ENCODE measurements at regions not wholly inside any gene's neighbourhood (a gene's known extent, or its start where the extent isn't known, plus 50 kb on each side); places are given as distances from the start of the nearest gene placed in this dataset.
"Not testable (repeated sequence)": the region's sequence is repeated elsewhere in the genome, so short reads cannot be mapped to it uniquely, and the experiment has no call there.

DNA sequence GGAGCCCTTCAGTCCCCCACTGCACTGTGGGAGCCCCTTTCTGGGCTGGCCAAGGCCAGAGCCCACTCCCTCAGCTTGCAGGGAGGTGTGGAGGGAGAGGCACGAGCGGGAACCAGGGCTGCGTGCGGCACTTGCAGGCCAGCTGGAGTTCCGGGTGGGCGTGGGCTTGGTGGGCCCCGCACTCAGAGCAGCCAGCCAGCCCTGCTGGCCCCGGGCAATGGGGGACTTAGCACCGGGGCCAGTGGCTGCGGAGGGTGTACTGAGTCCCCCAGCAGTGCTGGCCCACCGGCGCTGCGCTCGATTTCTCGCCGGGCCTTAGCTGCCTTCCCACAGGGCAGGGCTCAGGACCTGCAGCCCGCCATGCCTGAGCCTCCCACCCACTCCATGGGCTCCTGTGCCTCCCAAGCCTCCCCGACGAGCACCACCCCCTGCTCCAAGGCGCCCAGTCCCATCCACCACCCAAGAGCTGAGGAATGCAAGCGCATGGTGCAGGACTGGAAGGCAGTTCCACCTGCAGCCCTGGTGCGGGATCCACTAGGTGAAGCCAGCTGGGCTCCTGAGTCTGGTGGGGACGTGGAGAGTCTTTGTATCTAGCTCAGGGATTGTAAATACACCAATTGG lies 776.2 kb downstream of the KCTD8 start:
- not testable (repeated sequence) for DNase-seq

GRCh38 chr4:43680421-43680820 lies 768.2 kb downstream of the KCTD8 start:
- DNase-seq, result no peak

DNA sequence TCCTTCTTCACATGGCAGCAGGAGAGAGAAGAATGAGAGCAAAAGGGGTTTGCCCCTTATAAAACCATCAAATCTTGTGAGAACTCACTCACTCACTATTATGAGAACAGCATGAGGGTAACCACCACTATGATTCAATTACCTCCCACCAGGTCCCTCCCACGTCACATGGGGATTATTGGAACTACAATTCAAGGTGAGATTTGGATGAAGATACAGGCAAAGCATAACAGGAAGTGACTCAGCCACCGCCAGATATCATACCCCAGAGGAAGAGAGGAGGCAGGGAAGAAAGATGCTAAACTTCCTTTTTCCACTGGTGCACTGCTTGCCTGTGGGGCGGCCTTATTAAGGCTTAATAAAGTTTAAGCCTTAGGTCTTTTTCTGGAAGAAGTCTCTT lies 766.1 kb downstream of the KCTD8 start:
- no peak for DNase-seq

DNA sequence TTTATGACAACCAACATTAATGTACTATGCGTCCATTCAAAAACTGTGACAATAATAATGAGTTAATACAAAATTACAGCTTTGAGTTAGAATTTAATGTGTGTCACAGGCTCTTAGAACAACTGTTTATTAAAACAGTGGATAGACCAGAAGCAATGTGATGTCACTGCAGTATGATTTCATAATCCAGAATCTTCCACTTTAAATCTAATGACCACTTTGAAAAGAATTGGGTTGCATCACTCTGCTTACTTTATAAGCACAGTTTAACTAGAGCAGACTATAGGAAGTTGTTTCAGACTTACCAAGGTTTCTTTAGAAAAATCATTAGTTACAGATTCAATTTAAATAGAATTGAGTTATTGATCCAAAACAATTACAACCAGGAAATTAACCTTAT lies 758.5 kb downstream of the KCTD8 start:
- no peak for DNase-seq

DNA sequence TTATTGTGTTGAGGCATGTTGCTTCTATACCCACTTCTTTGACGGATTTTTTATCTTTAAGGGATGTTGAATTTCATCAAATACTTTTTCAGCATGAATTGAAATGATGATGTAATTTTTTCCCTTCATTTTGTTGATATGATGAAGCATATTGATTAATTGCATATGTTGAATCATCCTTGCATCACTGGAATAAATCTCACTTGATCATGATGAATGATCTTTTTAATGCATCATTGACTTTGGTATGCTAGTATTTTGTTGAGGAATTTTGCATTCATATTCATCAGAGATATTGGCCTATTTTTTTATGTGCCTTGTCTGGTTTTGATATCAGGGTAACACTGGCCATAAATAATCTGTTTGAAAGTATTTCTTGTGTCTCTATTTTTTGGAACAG lies 754.7 kb downstream of the KCTD8 start:
- no peak for DNase-seq

GRCh38 chr4:43709443-43709842 lies 739.2 kb downstream of the KCTD8 start:
- no peak for DNase-seq

DNA sequence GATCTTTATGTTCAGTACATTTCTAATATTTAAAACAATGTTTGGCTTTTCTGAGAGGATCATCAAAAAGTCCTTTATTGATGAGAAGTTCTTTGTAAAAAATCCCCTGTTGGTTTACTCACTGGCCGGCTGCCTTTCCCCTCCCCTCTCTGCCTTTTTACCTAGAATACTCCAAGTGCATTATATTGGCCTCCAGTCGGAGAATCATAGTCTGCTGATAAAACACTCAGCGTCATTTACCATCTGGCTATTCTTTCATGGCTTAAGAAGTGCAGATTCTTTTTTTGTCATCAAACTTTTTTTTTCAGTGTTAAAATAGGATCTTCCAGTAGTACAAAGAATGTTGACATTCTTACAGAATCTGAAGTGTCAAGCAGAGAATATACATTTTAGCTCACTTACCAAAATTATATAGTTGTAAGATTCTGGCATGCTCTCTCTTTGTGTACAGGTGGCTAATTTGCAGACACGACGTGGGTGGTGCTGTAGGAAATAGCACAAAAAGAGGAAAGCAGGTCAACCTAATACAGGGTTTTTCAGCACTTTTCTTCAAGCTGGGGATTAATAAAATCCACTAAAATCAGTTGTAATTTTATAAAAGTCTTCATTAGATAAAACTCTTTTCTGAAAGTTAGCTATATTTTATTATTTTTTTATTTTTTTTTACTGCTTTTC lies 731.8 kb downstream of the KCTD8 start:
- DNase-seq, result no peak

- no peak for DNase-seq
Measured at GRCh38 chr4:43718369-43718768, 730.2 kb downstream of the KCTD8 start.

GRCh38 chr4:43732829-43733426 lies 715.7 kb downstream of the KCTD8 start:
- DNase-seq, result no peak

DNA sequence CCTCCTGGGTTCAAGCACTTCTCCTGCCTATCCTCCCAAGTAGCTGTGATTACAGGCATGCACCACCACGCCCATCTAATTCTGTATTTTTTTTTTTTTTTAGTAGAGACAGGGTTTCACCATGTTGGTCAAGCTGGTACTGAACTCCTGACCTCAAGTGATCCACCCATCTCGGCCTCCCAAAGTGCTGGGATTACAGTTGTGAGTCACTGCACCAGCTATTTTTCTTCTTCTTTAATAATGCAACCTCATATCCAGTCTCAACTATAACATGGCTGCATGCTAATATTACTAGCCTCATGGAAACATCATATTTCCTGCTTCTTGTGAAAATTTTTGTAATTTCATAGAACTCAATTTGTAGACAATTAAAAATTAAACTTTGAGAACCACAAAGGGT lies 706.5 kb downstream of the KCTD8 start:
- no peak for DNase-seq

DNA sequence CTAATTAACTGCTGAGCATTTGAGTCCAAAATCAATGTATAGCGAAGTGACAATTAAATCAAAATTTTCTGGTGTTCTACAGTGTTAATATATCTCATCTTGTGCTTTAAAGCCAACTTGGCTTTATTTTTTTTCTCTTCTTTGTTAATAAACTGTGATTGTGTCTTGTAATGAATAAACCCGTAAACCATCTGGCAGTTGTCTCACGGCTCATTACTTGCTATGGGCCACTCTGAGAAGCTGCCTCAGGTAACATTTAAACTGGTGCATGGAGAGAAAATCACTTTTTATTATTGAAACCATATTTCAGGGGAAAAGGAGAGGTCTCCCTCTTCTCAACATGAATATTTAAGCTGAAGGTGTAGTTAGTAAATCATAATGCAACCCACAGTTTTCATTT lies 694.0 kb downstream of the KCTD8 start:
- no peak for DNase-seq

- DNase-seq, result no peak
Measured at GRCh38 chr4:43757147-43757546, 691.5 kb downstream of the KCTD8 start.

- DNase-seq, result no peak
Measured at GRCh38 chr4:43758836-43759235, 689.8 kb downstream of the KCTD8 start.

- DNase-seq, result no peak
Measured at GRCh38 chr4:43763029-43763610, 685.5 kb downstream of the KCTD8 start.

DNA sequence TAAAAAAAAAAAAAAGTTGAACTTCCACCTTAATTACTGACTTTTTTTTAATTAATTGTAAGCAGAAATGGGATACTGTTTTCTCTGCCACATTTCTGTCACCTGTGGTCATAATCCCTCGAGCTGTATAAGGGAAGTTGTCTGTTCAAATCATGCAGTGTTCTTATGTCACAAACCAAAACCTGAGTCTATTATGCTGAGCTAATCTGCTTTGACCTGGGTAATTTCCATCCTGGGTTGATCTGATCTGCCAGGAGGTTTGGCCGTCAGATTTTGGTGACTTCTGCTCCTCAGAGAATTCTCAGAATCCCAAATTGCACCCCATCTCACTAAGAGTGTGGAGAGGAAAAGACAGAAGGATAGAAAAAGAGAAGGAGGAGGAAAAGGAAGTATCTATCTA lies 683.1 kb downstream of the KCTD8 start:
- DNase-seq, result no peak

- no peak for DNase-seq
Measured at GRCh38 chr4:43766648-43767047, 682.0 kb downstream of the KCTD8 start.

DNA sequence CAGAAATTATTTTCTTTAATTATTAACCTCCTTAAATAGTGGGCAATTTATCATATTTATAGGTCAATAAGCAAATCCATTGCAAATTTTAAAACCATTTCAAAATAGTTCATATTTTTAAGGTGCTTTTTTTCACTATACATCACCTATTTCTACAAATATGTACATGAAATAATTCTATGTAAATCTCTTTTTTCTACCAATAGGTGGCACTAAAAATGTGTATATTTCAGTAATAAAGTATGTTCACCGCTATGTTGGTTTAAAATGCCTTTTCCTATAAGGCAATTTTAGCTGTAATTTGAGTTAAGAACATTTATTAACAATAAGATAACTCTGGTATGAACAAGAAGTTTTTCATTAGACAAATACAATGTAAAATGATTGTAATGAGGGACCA lies 672.2 kb downstream of the KCTD8 start:
- DNase-seq, result no peak

GRCh38 chr4:43778187-43778915 lies 670.3 kb downstream of the KCTD8 start:
- DNase-seq, result no peak

DNA sequence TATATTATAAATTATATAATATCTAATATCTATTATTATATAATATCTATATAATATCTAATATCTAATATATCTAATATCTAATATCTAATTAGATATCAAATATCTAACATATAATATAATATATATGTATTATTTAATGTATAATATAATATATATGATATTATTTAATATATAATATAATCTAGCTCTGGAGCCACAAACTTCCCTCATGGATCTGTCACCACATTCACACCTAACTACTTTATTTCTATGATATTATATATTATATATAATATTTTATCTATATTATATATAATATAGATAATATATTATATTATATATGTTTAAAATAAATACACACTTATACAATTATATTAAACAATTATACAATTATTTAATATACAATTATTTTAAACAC lies 667.5 kb downstream of the KCTD8 start:
- no peak for DNase-seq

DNA sequence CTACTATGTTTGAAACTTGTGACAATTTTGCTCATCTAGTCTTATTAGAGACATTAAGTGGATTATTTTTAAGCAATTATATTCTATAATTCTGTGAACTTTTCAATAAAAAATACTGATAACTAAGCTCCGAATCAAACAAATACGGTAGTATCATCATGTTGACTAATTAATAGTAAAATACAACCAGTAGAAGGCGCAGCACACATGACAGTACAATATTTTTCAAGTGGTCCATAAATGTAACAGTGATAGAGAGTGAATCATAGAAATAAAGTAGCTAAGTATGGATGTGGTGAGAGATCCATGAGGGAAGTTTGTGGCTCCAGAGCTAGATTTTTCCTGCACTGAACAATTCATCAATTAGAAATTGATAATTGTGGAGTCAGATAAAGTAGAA lies 666.2 kb downstream of the KCTD8 start:
- no peak for DNase-seq

- DNase-seq, result no peak
Measured at GRCh38 chr4:43816116-43816515, 632.5 kb downstream of the KCTD8 start.

DNA sequence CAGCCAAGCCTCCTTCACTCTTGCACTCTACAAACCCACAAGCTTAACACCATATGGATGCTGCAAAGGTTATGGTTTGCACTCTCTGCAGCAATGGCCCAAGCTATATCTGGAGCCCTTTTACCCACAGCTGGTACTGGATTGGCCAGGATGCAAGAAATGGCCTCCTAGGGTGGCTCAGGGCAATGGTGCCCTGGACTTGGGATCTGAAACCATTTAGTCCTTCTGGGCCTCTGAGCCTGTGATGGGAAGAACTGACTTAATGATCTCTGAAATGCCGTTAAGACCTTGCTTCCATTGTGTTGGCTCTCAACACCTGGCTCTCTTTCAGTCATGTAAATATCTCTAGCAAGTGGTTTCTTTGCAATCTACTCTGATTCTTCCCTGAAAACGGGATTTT lies 626.0 kb downstream of the KCTD8 start:
- DNase-seq, result no peak

DNA sequence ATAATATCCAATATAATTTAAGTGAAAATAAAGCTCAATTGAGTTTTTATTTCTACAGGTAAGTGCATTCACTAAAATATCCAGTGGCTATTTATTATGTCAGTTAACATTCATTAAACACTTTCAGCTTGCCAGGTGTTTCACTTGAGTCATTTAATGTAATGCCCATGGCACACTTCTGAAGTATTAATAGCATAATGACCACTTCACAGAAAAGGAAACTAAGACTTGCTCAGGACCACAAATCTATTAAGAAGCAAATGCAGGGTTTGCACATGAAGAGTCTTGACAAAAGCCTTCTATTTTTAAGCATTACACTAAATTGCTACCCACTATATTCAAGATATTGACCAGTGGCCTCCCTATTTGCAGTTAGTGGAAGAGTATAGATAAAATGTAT lies 612.7 kb downstream of the KCTD8 start:
- no peak for DNase-seq

- no peak for DNase-seq
Measured at GRCh38 chr4:43837171-43837570, 611.4 kb downstream of the KCTD8 start.
